OCI-LY1 (cell line): ENCODE measurements at regions not wholly inside any gene's neighbourhood (a gene's known extent, or its start where the extent isn't known, plus 50 kb on each side); places are given as distances from the start of the nearest gene placed in this dataset.

ENCODE experiments used
- H2AFZ ChIP-seq: fragments of 200-600 bp; sonication (generic), shearing (Covaris generic); 2 replicates; pipeline ENCODE4 v1.6.0; 2014; ENCODE audit warnings: antibody characterized with exemption, mild to moderate bottlenecking, low read length
- H3F3A ChIP-seq: fragments of 200-600 bp; sonication (generic), shearing (Covaris generic); 2 replicates; pipeline ENCODE4 v1.6.0; 2014; ENCODE audit warnings: mild to moderate bottlenecking, antibody characterized with exemption, low read length, moderate library complexity; ENCODE audit not compliant: insufficient read depth
- H3K27ac ChIP-seq: fragments of 200-600 bp; sonication (generic); 2 replicates; pipeline ENCODE4 v1.5.1; 2014; ENCODE audit warnings: low read length, mixed run types, mild to moderate bottlenecking, low read depth; ENCODE audit not compliant: poor library complexity, severe bottlenecking
- H3K27me3 ChIP-seq: fragments of 200-600 bp; sonication (generic); 2 replicates; pipeline ENCODE4 v1.6.0; 2014; ENCODE audit warnings: antibody characterized with exemption, mild to moderate bottlenecking, low read length, moderate library complexity; ENCODE audit not compliant: insufficient read depth
- H3K36me3 ChIP-seq: fragments of 200-600 bp; sonication (generic); 2 replicates; pipeline ENCODE4 v1.6.1; 2014; ENCODE audit warnings: mild to moderate bottlenecking, antibody characterized with exemption, low read length, moderate library complexity, mixed read lengths; ENCODE audit not compliant: insufficient read depth
- H3K4me1 ChIP-seq: fragments of 200-600 bp; sonication (generic); 2 replicates; pipeline ENCODE4 v1.5.1; 2014; ENCODE audit warnings: mild to moderate bottlenecking, low read length, moderate library complexity; ENCODE audit not compliant: insufficient read depth, severe bottlenecking
- H3K4me2 ChIP-seq: fragments of 200-600 bp; sonication (generic), shearing (Covaris generic); 2 replicates; pipeline ENCODE4 v1.6.1; 2014; ENCODE audit warnings: low read length
- H3K4me3 ChIP-seq: fragments of 200-600 bp; sonication (generic); 2 replicates; pipeline ENCODE4 v1.5.1; 2014; ENCODE audit warnings: low read length, low read depth, mild to moderate bottlenecking, mixed read lengths; ENCODE audit not compliant: poor library complexity, severe bottlenecking
- H3K79me2 ChIP-seq: fragments of 200-600 bp; shearing (Covaris generic); 2 replicates; pipeline ENCODE4 v1.6.1; 2016; ENCODE audit warnings: mixed run types, low read length, mixed read lengths; ENCODE audit not compliant: insufficient read depth
- H3K9ac ChIP-seq: fragments of 200-600 bp; sonication (generic), shearing (Covaris generic); 2 replicates; pipeline ENCODE4 v1.6.1; 2014; ENCODE audit warnings: mild to moderate bottlenecking, low read length, mixed read lengths
- H3K9me2 ChIP-seq: fragments of 200-600 bp; sonication (generic), shearing (Covaris generic); 2 replicates; pipeline ENCODE4 v1.6.1; 2014; ENCODE audit warnings: low read depth, mild to moderate bottlenecking, low read length, mixed read lengths
- H3K9me3 ChIP-seq: fragments of 200-600 bp; shearing (Covaris generic); 2 replicates; pipeline ENCODE4 v1.6.1; 2014; ENCODE audit warnings: low read length, mixed read lengths
- H4K20me1 ChIP-seq: fragments of 200-600 bp; sonication (generic), shearing (Covaris generic); 2 replicates; pipeline ENCODE4 v1.6.0; 2016; ENCODE audit warnings: mild to moderate bottlenecking, low read length; ENCODE audit not compliant: insufficient read depth
- CTCF ChIP-seq: fragments of 200-600 bp; sonication (generic), shearing (Covaris generic); IDR thresholded peaks from 2 replicates; pipeline ENCODE4 v1.5.1; 2017; ENCODE audit warnings: mild to moderate bottlenecking, antibody characterized with exemption, low read length, moderate library complexity, mixed read lengths
- EZH2 ChIP-seq: fragments of 200-600 bp; sonication (generic), shearing (Covaris generic); IDR thresholded peaks from 2 replicates; pipeline ENCODE4 v1.8.0; 2017; ENCODE audit warnings: borderline replicate concordance, mixed run types, mild to moderate bottlenecking, antibody characterized with exemption, low read length, moderate library complexity, mixed read lengths

DNA sequence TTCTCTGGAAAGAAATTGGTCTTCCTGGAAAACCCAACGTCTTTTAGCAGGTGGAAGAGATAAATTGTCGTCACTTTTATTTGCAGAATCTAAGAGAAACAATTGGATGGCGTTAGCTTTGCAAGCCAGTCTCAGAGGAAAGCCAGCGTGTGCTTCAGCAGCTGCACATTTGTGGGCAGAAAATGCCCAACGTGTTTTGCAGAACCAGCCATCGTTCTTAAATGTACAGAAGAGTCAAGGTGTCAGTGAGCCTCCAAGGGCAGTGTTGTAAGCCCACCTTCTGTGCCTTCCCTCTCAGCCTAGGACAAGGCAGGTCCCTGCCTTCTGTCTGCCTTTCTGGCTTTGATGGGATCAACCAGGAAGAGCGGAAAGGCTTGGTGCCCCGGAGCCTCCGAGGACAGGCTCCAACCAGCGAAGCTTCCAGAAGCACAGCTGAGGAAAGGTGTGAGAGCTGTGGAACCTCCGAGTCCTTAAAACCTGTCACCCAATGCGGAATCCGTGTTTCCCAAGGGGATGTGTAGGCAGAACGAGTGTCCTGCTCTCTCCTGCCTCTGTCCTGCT lies 116.0 kb upstream of the IRX2 start:
- Histone ChIP-seq H3K9ac (no peak overlapping the region), H3K9me2 (no peaks in the 10 kb centered on the region), H3F3A (no peaks in the 10 kb centered on the region), H3K9me3 (no peaks in the 10 kb centered on the region), H3K4me3 (no peak overlapping the region), H3K36me3 (no peaks in the 10 kb centered on the region), H3K27ac (no peak overlapping the region), H3K27me3 (no peaks in the 10 kb centered on the region), H3K4me2 (no peak overlapping the region), H3K4me1 (no peaks in the 10 kb centered on the region), H3K79me2 (no peaks in the 10 kb centered on the region), H2AFZ (no peak overlapping the region), H4K20me1 (no peaks in the 10 kb centered on the region)
- no peak for TF ChIP-seq EZH2
- TF ChIP-seq CTCF, result no peak

- Histone ChIP-seq H2AFZ (no peak overlapping the region), H3F3A (no peaks in the 10 kb centered on the region), H3K27me3 (no peaks in the 10 kb centered on the region), H3K4me3 (no peak overlapping the region), H3K4me2 (no peak overlapping the region), H3K9me3 (no peaks in the 10 kb centered on the region), H3K9ac (no peak overlapping the region), H3K79me2 (no peaks in the 10 kb centered on the region), H3K36me3 (no peaks in the 10 kb centered on the region), H3K9me2 (no peaks in the 10 kb centered on the region), H3K4me1 (no peaks in the 10 kb centered on the region), H4K20me1 (no peaks in the 10 kb centered on the region), H3K27ac (no peak overlapping the region)
- TF ChIP-seq CTCF, result no peak
- no peak for TF ChIP-seq EZH2
Measured at GRCh38 chr5:2866662-2867372, 115.3 kb upstream of the IRX2 start.

DNA sequence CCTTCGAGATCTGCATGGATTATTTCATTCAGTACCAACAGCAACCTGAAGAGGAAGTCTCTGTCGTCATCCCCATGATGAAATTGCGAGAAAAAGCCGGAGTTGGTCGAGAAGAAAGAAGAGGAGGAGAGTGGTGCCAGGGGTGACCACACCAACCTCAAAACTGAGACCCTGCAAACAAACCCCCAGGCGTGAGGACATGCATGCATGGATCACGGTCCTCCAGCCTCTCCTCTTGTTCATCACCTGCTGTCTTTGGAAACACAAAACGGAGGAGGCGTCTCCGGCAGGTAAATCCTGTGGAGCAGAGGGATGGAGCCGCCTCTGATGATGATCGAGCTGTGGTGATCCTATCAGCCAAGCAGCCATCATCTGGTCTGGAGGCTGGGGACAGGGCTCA lies 114.4 kb upstream of the IRX2 start:
- Histone ChIP-seq H3K4me2 (no peak overlapping the region), H4K20me1 (no peaks in the 10 kb centered on the region), H3K36me3 (no peaks in the 10 kb centered on the region), H3K9ac (no peak overlapping the region), H3F3A (no peaks in the 10 kb centered on the region), H3K79me2 (no peaks in the 10 kb centered on the region), H3K27ac (no peak overlapping the region), H3K4me1 (no peaks in the 10 kb centered on the region), H3K9me3 (no peaks in the 10 kb centered on the region), H3K9me2 (no peaks in the 10 kb centered on the region), H3K27me3 (no peaks in the 10 kb centered on the region), H2AFZ (no peak overlapping the region), H3K4me3 (no peak overlapping the region)
- TF ChIP-seq EZH2, result no peak
- no peak for TF ChIP-seq CTCF
